H1 (cell line): ENCODE measurements at regions not wholly inside any gene's neighbourhood (a gene's known extent, or its start where the extent isn't known, plus 50 kb on each side); places are given as distances from the start of the nearest gene placed in this dataset.

Experiments
- CTCF ChIA-PET: fragments of 300-600 bp; sonication (Branson Sonifier 250); formaldehyde crosslinking; loops from one replicate; lab custom pipeline; 2021; ENCODE audit not compliant: partially characterized antibody; lab: Charles Lee
- POLR2A ChIA-PET: fragments of 300-600 bp; sonication (Branson Sonifier 250); formaldehyde crosslinking; loops from one replicate; lab custom pipeline; 2021; ENCODE audit warnings: inconsistent platforms; ENCODE audit not compliant: partially characterized antibody; lab: Charles Lee
- DNase-seq, 2 experiments: peaks; one replicate each; pipeline versions ENCODE4 v3.0.0 to v3.0.0-alpha.2; 2010 to 2022; ENCODE audit warnings: low spot score in 2 of 2, low read depth in 1 of 2, mixed read lengths in 1 of 2
- FAIRE-seq: peaks from 2 replicates; lab custom pipeline; 2011; peaks lifted over from hg19 to GRCh38; lab: Jason Lieb, UNC
- H2AFZ ChIP-seq: 2 replicates; pipeline ENCODE4 v1.8.1; 2012; ENCODE audit warnings: low read length, inconsistent platforms
- H2AK5ac ChIP-seq: 2 replicates; pipeline ENCODE4 v1.6.1; 2013; ENCODE audit warnings: low read depth, low read length
- H2BK120ac ChIP-seq: replicated peaks from 2 replicates; pipeline ENCODE3; 2013; ENCODE audit warnings: low read depth, low read length, inconsistent platforms
- H2BK12ac ChIP-seq: 2 replicates; pipeline ENCODE4 v1.6.1; 2013; ENCODE audit warnings: low read depth, low read length
- H2BK15ac ChIP-seq: 2 replicates; pipeline ENCODE4 v1.6.1; 2013; ENCODE audit warnings: low read length
- H2BK20ac ChIP-seq: 2 replicates; pipeline ENCODE4 v1.6.1; 2013; ENCODE audit warnings: low read length
- H2BK5ac ChIP-seq: 2 replicates; pipeline ENCODE4 v1.6.1; 2013; ENCODE audit warnings: low read depth, low read length
- H3K14ac ChIP-seq: 2 replicates; pipeline ENCODE4 v1.6.1; 2013; ENCODE audit warnings: inconsistent platforms; ENCODE audit not compliant: insufficient read length
- H3K18ac ChIP-seq: 2 replicates; pipeline ENCODE4 v1.6.1; 2013; ENCODE audit warnings: low read length; ENCODE audit errors: extremely low read depth
- H3K23ac ChIP-seq: 2 replicates; pipeline ENCODE4 v1.6.1; 2013; ENCODE audit warnings: inconsistent platforms; ENCODE audit not compliant: insufficient read length
- H3K23me2 ChIP-seq: 2 replicates; pipeline ENCODE4 v1.6.1; 2013; ENCODE audit warnings: low read depth, low read length
- H3K27ac ChIP-seq: 2 replicates; pipeline ENCODE4 v1.6.1; 2011; ENCODE audit warnings: low read depth, low read length, inconsistent platforms
- H3K27me3 ChIP-seq, 4 experiments: replicated peaks in 1 of 4; 1 replicate in 1 of 4; 2 replicates in 3 of 4; pipeline versions ENCODE4 v1.6.1 to v1.8.1; 2011 to 2013; ENCODE audit warnings: low read length in 3 of 4, mild to moderate bottlenecking in 3 of 4, inconsistent platforms in 2 of 4, mixed read lengths in 2 of 4, moderate library complexity in 1 of 4; ENCODE audit not compliant: control insufficient read depth in 3 of 4, insufficient read depth in 3 of 4; ENCODE audit errors: extremely low read depth in 1 of 4
- H3K36me3 ChIP-seq, 4 experiments: 2 replicates each; pipeline versions ENCODE4 v1.6.1 to v1.8.1; 2011 to 2013; ENCODE audit warnings: mild to moderate bottlenecking in 4 of 4, low read length in 3 of 4, moderate library complexity in 2 of 4, control low read depth in 1 of 4, inconsistent platforms in 1 of 4; ENCODE audit not compliant: insufficient read depth in 4 of 4, control insufficient read depth in 2 of 4
- H3K4ac ChIP-seq: replicated peaks from 2 replicates; pipeline ENCODE3; 2013; ENCODE audit warnings: low read length, low read depth, mixed read lengths, inconsistent platforms; ENCODE audit not compliant: insufficient read length
- H3K4me1 ChIP-seq, 4 experiments: replicated peaks in 1 of 4; 1 replicate in 1 of 4; 2 replicates in 3 of 4; pipeline versions ENCODE4 v1.6.1 to v1.8.1; 2011 to 2013; ENCODE audit warnings: low read length in 3 of 4, inconsistent platforms in 2 of 4, mixed read lengths in 1 of 4; ENCODE audit not compliant: insufficient read depth in 4 of 4, control insufficient read depth in 3 of 4
- H3K4me2 ChIP-seq, 2 experiments: 2 replicates each; pipeline versions ENCODE4 v1.6.1 to v1.8.1; 2011 to 2013; ENCODE audit warnings: low read depth in 2 of 2, low read length in 2 of 2, control low read depth in 1 of 2, inconsistent platforms in 1 of 2, mild to moderate bottlenecking in 1 of 2; ENCODE audit not compliant: insufficient read depth in 1 of 2
- H3K4me3 ChIP-seq, 4 experiments: fragments of 200-600, 300-600 bp in 1 of 4; sonication (generic), shearing (Covaris generic), sonication (Bioruptor Twin) in 1 of 4; 2 replicates each; pipeline versions ENCODE4 v1.5.1 to v1.8.1; 2011 to 2016; ENCODE audit warnings: low read length in 4 of 4, low read depth in 3 of 4, control low read depth in 2 of 4, inconsistent platforms in 2 of 4, mild to moderate bottlenecking in 2 of 4, mixed read lengths in 1 of 4, moderate library complexity in 1 of 4; ENCODE audit not compliant: insufficient read depth in 2 of 4; ENCODE audit errors: extremely low read depth in 1 of 4
- H3K56ac ChIP-seq: replicated peaks from 2 replicates; pipeline ENCODE3; 2013; ENCODE audit warnings: low read depth, mild to moderate bottlenecking, mixed read lengths, low read length, inconsistent platforms; ENCODE audit not compliant: insufficient read length
- H3K79me1 ChIP-seq: 2 replicates; pipeline ENCODE4 v1.6.1; 2013; ENCODE audit warnings: low read depth, low read length, control low read depth
- H3K79me2 ChIP-seq, 2 experiments: 2 replicates each; pipeline versions ENCODE4 v1.6.1 to v1.8.1; 2012 to 2013; ENCODE audit warnings: low read length in 2 of 2, mild to moderate bottlenecking in 2 of 2, inconsistent platforms in 1 of 2; ENCODE audit not compliant: insufficient read depth in 2 of 2, control insufficient read depth in 1 of 2
- H3K9ac ChIP-seq, 4 experiments: replicated peaks in 1 of 4; 1 replicate in 1 of 4; 2 replicates in 3 of 4; pipeline versions ENCODE4 v1.6.1 to v1.8.1; 2011 to 2013; ENCODE audit warnings: low read depth in 3 of 4, low read length in 3 of 4, control low read depth in 2 of 4, mild to moderate bottlenecking in 2 of 4, moderate library complexity in 2 of 4, inconsistent platforms in 1 of 4; ENCODE audit errors: extremely low read depth in 1 of 4
- H3K9me3 ChIP-seq, 2 experiments: 2 replicates each; pipeline versions ENCODE4 v1.6.1 to v1.8.1; 2012 to 2013; ENCODE audit warnings: mild to moderate bottlenecking in 2 of 2, moderate library complexity in 2 of 2, control low read depth in 1 of 2, inconsistent platforms in 1 of 2, low read depth in 1 of 2, low read length in 1 of 2, mixed read lengths in 1 of 2; ENCODE audit not compliant: insufficient read depth in 2 of 2
- H4K20me1 ChIP-seq, 2 experiments: replicated peaks in 1 of 2; 2 replicates each; pipeline versions ENCODE3 to v1.8.1; 2011 to 2013; ENCODE audit warnings: inconsistent platforms in 2 of 2, low read length in 2 of 2, mild to moderate bottlenecking in 1 of 2; ENCODE audit not compliant: insufficient read depth in 2 of 2, control insufficient read depth in 1 of 2
- H4K5ac ChIP-seq: 2 replicates; pipeline ENCODE4 v1.6.1; 2013; ENCODE audit warnings: low read length, low read depth, mixed read lengths, inconsistent platforms; ENCODE audit not compliant: insufficient read length
- H4K8ac ChIP-seq: 2 replicates; pipeline ENCODE4 v1.8.0; 2013; ENCODE audit warnings: mild to moderate bottlenecking, moderate library complexity, low read length, inconsistent platforms; ENCODE audit not compliant: insufficient read depth; ENCODE audit errors: extremely low read depth
- H4K91ac ChIP-seq: replicated peaks from 2 replicates; pipeline ENCODE3; 2013; ENCODE audit warnings: low read length, mixed read lengths, inconsistent platforms; ENCODE audit not compliant: insufficient read length
- CBX5 ChIP-seq: fragments of 300-800, 300-1000 bp; sonication (generic); IDR thresholded peaks from 2 replicates; pipeline ENCODE4 v1.7.1; 2016; ENCODE audit warnings: antibody characterized with exemption, low read length, low read depth
- CEBPB ChIP-seq: IDR thresholded peaks from 2 replicates; pipeline ENCODE4 v1.6.1; 2012; ENCODE audit warnings: low read depth, low read length
- CHD1 ChIP-seq: IDR thresholded peaks from 2 replicates; pipeline ENCODE4 v1.6.1; 2012; ENCODE audit warnings: low read depth, low read length, improper control_type of control experiment
- EP300 ChIP-seq, 2 experiments: IDR thresholded peaks; 1 replicate in 1 of 2; 2 replicates in 1 of 2; pipeline ENCODE4 v1.6.1; 2011 to 2012; ENCODE audit warnings: low read depth in 2 of 2, low read length in 2 of 2, mild to moderate bottlenecking in 2 of 2, borderline replicate concordance in 1 of 2, inconsistent platforms in 1 of 2, moderate library complexity in 1 of 2
- KDM5A ChIP-seq: fragments of 200-600 bp; IDR thresholded peaks from 2 replicates; pipeline ENCODE4 v1.7.1; 2012; ENCODE audit warnings: mild to moderate bottlenecking, low read length, inconsistent platforms, mixed read lengths
- NRF1 ChIP-seq: IDR thresholded peaks from 2 replicates; pipeline ENCODE4 v1.6.1; 2011; ENCODE audit warnings: mild to moderate bottlenecking, low read depth, low read length, improper control_type of control experiment
- PHF8 ChIP-seq: fragments of 200-600 bp; sonication (generic); conservative IDR thresholded peaks from 2 replicates; pipeline ENCODE4 v1.7.1; 2012; ENCODE audit warnings: low read depth, mild to moderate bottlenecking, inconsistent platforms, low read length, moderate library complexity
- RFX5 ChIP-seq: IDR thresholded peaks from 2 replicates; pipeline ENCODE4 v1.6.1; 2011; ENCODE audit warnings: low read depth, low read length, improper control_type of control experiment, borderline replicate concordance
- RXRA ChIP-seq: IDR thresholded peaks from 2 replicates; pipeline ENCODE4 v1.6.1; 2011; ENCODE audit warnings: low read depth, mild to moderate bottlenecking, low read length, moderate library complexity; ENCODE audit not compliant: insufficient read depth
- SAP30 ChIP-seq: fragments of 300-600 bp; sonication (generic); IDR thresholded peaks from 2 replicates; pipeline ENCODE4 v1.7.1; 2012; ENCODE audit warnings: low read length, moderate library complexity, mild to moderate bottlenecking, inconsistent platforms; ENCODE audit not compliant: insufficient read depth, insufficient replicate concordance
- SIX5 ChIP-seq: IDR thresholded peaks from 2 replicates; pipeline ENCODE4 v1.6.1; 2011; ENCODE audit warnings: mild to moderate bottlenecking, low read depth, low read length
- SP4 ChIP-seq: IDR thresholded peaks from 2 replicates; pipeline ENCODE4 v1.6.1; 2012; ENCODE audit warnings: low read length, inconsistent platforms
- YY1 ChIP-seq: IDR thresholded peaks from 2 replicates; pipeline ENCODE4 v1.6.1; 2011; ENCODE audit warnings: low read depth, mild to moderate bottlenecking, low read length
- ZNF274 ChIP-seq: IDR thresholded peaks from 2 replicates; pipeline ENCODE4 v1.7.0; 2012; ENCODE audit warnings: low read length, borderline replicate concordance; ENCODE audit errors: extremely low read depth
- TF ChIP-seq, protein P1 (sequence below): IDR thresholded peaks from 2 replicates; pipeline ENCODE4 v1.6.1; 2012; ENCODE audit warnings: inconsistent platforms

DNA sequence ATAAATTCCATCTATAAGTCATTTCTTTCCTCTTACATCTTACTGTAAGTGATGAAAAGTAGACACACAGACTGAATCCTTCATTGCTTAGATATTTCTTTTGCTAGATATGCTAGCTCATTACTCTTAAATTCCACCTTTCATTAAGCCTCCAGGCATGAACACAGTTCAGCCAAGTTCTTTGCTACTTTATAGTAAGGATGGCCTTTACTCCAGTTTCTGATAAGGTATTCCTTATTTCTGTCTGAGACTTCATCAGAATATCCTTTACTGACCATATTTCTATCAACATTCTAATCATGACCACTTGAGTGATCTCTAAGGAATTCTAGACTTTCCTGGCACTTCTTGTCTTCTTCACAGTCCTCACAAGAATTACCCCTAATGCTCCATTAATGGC, 191.7 kb upstream of the KCTD3 start:
- H3K27ac ChIP-seq, result no peak overlapping the region
- H3K23me2 ChIP-seq, result no peaks in the 10 kb centered on the region
- H2BK15ac ChIP-seq, result no peak overlapping the region
- H3K56ac ChIP-seq, result no peak overlapping the region
- no peak overlapping the region for H3K4me2 ChIP-seq
- no peak overlapping the region for H3K4ac ChIP-seq
- no peak overlapping the region for H2AK5ac ChIP-seq
- no peak overlapping the region for H3K14ac ChIP-seq
- H2BK120ac ChIP-seq, result no peak overlapping the region
- H2AFZ ChIP-seq, result no peak overlapping the region
- H3K9me3 ChIP-seq, result no peaks in the 10 kb centered on the region
- H4K8ac ChIP-seq, result no peak overlapping the region
- H3K27me3 ChIP-seq, result no peaks in the 10 kb centered on the region
- H3K36me3 ChIP-seq, result no peaks in the 10 kb centered on the region
- no peak overlapping the region for H3K9ac ChIP-seq
- H3K79me2 ChIP-seq, result no peaks in the 10 kb centered on the region
- no peak overlapping the region for H2BK20ac ChIP-seq
- no peaks in the 10 kb centered on the region for H3K4me1 ChIP-seq
- no peak overlapping the region for H4K5ac ChIP-seq
- no peak overlapping the region for H3K23ac ChIP-seq
- H2BK12ac ChIP-seq, result no peak overlapping the region
- no peak overlapping the region for H3K18ac ChIP-seq
- ChIA-PET POLR2A (no interaction called here), CTCF (interaction anchor here (0.6 kb wide), 1 partner anchor 797 kb away, joined by 3 read pairs; no protein-coding TSS in a partner anchor)
- no peak for DNase-seq
- no peaks in the 10 kb centered on the region for H4K20me1 ChIP-seq
- no peak overlapping the region for H2BK5ac ChIP-seq
- H4K91ac ChIP-seq, result no peak overlapping the region
- H3K4me3 ChIP-seq, result no peak overlapping the region
- no peak for TF ChIP-seq YY1
- TF ChIP-seq NRF1, result no peak
- TF ChIP-seq CEBPB, result no peak
- TF ChIP-seq, protein P1, sequence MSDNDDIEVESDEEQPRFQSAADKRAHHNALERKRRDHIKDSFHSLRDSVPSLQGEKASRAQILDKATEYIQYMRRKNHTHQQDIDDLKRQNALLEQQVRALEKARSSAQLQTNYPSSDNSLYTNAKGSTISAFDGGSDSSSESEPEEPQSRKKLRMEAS, result no peak
- TF ChIP-seq CBX5, result no peak
- TF ChIP-seq RXRA, result no peak
- TF ChIP-seq PHF8, result no peak
- TF ChIP-seq SP4, result no peak
- no peak for TF ChIP-seq EP300 (IDR thresholded peaks at IDR 0.05; ENCODE audit: borderline replicate concordance in 1 of 2, low read depth in 2 of 2, low read length in 2 of 2)
- TF ChIP-seq RFX5, result no peak
- no peak for TF ChIP-seq KDM5A
- no peak for TF ChIP-seq ZNF274
- no peak for TF ChIP-seq SAP30
- no peak for TF ChIP-seq SIX5
- TF ChIP-seq CHD1, result no peak
- no peaks in the 10 kb centered on the region for H3K79me1 ChIP-seq
- FAIRE-seq, result no peak
